Panc1 (cell line): ENCODE measurements at regions not wholly inside any gene's neighbourhood (a gene's known extent, or its start where the extent isn't known, plus 50 kb on each side); places are given as distances from the start of the nearest gene placed in this dataset.

Experiments used
- ATAC-seq: fragments of 200-7000 bp; cut with Tn5 transposase; 2 replicates; pipeline ENCODE4 v1.9.1; 2020; ENCODE audit warnings: mild to moderate bottlenecking, moderate library complexity
- BruUV-seq: library from RNA; stranded (reverse); fragments of 400-500 nt; replicated peaks from 2 replicates; lab custom pipeline; 2021; lab: Mats Ljungman, UMichigan
- CTCF ChIA-PET: fragments of 300-600 bp; sonication (Branson Sonifier 250); formaldehyde crosslinking; loops from one replicate; lab custom pipeline; 2022; ENCODE audit warnings: antibody characterized with exemption; lab: Charles Lee
- POLR2A ChIA-PET: fragments of 300-600 bp; sonication (Branson Sonifier 250); formaldehyde crosslinking; loops from one replicate; lab custom pipeline; 2022; ENCODE audit warnings: antibody characterized with exemption; lab: Charles Lee
- DNase-seq: peaks from one replicate; pipeline ENCODE4 v3.0.0-alpha.2; 2010; ENCODE audit warnings: low read depth, low spot score
- H3K27ac ChIP-seq: 2 replicates; pipeline ENCODE4 v1.5.1; 2011; ENCODE audit warnings: mild to moderate bottlenecking, low read length, inconsistent platforms
- H3K27me3 ChIP-seq: fragments of 200-500 bp; sonication (Bioruptor generic); 2 replicates; pipeline ENCODE4 v1.6.0; 2014; ENCODE audit warnings: low read length, inconsistent platforms; ENCODE audit not compliant: control insufficient read depth, insufficient read depth
- H3K36me3 ChIP-seq: fragments of 200-500 bp; sonication (Bioruptor generic); 2 replicates; pipeline ENCODE4 v1.5.1; 2014; ENCODE audit warnings: inconsistent platforms, mild to moderate bottlenecking, low read length, moderate library complexity; ENCODE audit not compliant: control insufficient read depth, insufficient read depth
- H3K4me1 ChIP-seq: 2 replicates; pipeline ENCODE4 v1.5.1; 2011; ENCODE audit warnings: inconsistent platforms, mild to moderate bottlenecking, low read length, moderate library complexity; ENCODE audit not compliant: control insufficient read depth, insufficient read depth
- H3K4me3 ChIP-seq, 2 experiments: 2 replicates each; pipeline ENCODE4 v1.5.1; 2011 to 2012; ENCODE audit warnings: low read depth in 2 of 2, low read length in 2 of 2, mild to moderate bottlenecking in 2 of 2, inconsistent platforms in 1 of 2, moderate library complexity in 1 of 2
- H3K9me3 ChIP-seq: fragments of 200-500 bp; sonication (Bioruptor generic); 2 replicates; pipeline ENCODE4 v1.5.1; 2014; ENCODE audit warnings: low read depth, mild to moderate bottlenecking, inconsistent platforms, low read length, moderate library complexity; ENCODE audit not compliant: control insufficient read depth, insufficient read depth
- CTCF ChIP-seq: fragments of 450-650 bp; IDR thresholded peaks from 2 replicates; pipeline ENCODE4 v1.5.1; 2017; ENCODE audit warnings: mild to moderate bottlenecking
- POLR2AphosphoS5 ChIP-seq: IDR thresholded peaks from 2 replicates; pipeline ENCODE4 v1.6.1; 2012; ENCODE audit warnings: mild to moderate bottlenecking, low read depth, low read length, moderate library complexity
- REST ChIP-seq, 2 experiments: IDR thresholded peaks; 2 replicates each; pipeline ENCODE4 v1.6.1; 2011 to 2012; ENCODE audit warnings: low read depth in 2 of 2, control low read depth in 1 of 2, low read length in 1 of 2, mild to moderate bottlenecking in 1 of 2, moderate library complexity in 1 of 2; ENCODE audit not compliant: insufficient read depth in 1 of 2
- SIN3A ChIP-seq: IDR thresholded peaks from 2 replicates; pipeline ENCODE4 v1.6.1; 2012; ENCODE audit warnings: low read depth, mild to moderate bottlenecking, low read length, moderate library complexity, borderline replicate concordance; ENCODE audit not compliant: insufficient read depth
- TCF7L2 ChIP-seq: IDR thresholded peaks from 2 replicates; pipeline ENCODE4 v1.6.1; 2011; ENCODE audit warnings: mild to moderate bottlenecking, low read depth, low read length, inconsistent platforms
- in situ Hi-C: cut with HindIII; loops from 2 replicates; pipeline ENCODE4 v1.10.0; 2016; ENCODE audit warnings: low sequenced_read_pairs, low pct_unique_long_range_greater_than_20kb
- intact Hi-C: fragments of 100-400 bp; cut with micrococcal nuclease; formaldehyde crosslinking; loops from one replicate; pipeline ENCODE4 v1.10.0; 2022; ENCODE audit not compliant: unreplicated experiment

GRCh38 chr14:89473569-89473968 is 56.5 kb upstream of the FOXN3 start:
- ChIA-PET POLR2A (no interaction called here), CTCF (no interaction called here)
- ATAC-seq = no peak
- TF ChIP-seq POLR2AphosphoS5 = no peak
- TF ChIP-seq TCF7L2 = no peak
- TF ChIP-seq CTCF = no peak
- no peak for TF ChIP-seq REST (IDR thresholded peaks at IDR 0.05; ENCODE audit: insufficient read depth in 1 of 2, low read depth in 2 of 2, low read length in 1 of 2)
- no TSS peak for BruUV-seq
- in situ Hi-C loops = no loop called here
- Histone ChIP-seq H3K4me1 (no peaks in the 10 kb centered on the region), H3K27ac (no peak overlapping the region), H3K27me3 (no peaks in the 10 kb centered on the region), H3K9me3 (no peaks in the 10 kb centered on the region), H3K36me3 (no peaks in the 10 kb centered on the region), H3K4me3 (no peak overlapping the region)
- intact Hi-C loops = no loop called here
- no peak for DNase-seq

- ChIA-PET POLR2A (no interaction called here), CTCF (no interaction called here)
- no TSS peak for BruUV-seq
These were observed 53.4 kb upstream of the FOXN3 start for GRCh38 chr14:89470401-89470800.

More at GRCh38 chr14:89470401-89470800, 53.4 kb upstream of the FOXN3 start:
- in situ Hi-C loops = no loop called here
- no peaks in the 10 kb centered on the region for H3K36me3 ChIP-seq
- ATAC-seq (no peak), DNase-seq (no peak)
- no peak overlapping the region for H3K27ac ChIP-seq
- H3K4me1 ChIP-seq = no peaks in the 10 kb centered on the region
- TF ChIP-seq TCF7L2 (no peak), CTCF (no peak), SIN3A (no peak), POLR2AphosphoS5 (no peak), REST (IDR thresholded peaks at IDR 0.05; ENCODE audit: insufficient read depth in 1 of 2, low read depth in 2 of 2, low read length in 1 of 2) (no peak)
- intact Hi-C loops = no loop called here
- H3K27me3 ChIP-seq = no peaks in the 10 kb centered on the region
- no peak overlapping the region for H3K4me3 ChIP-seq
- H3K9me3 ChIP-seq = no peaks in the 10 kb centered on the region
